ENCODE measurements at regions not wholly inside any gene's neighbourhood (a gene's known extent, or its start where the extent isn't known, plus 50 kb on each side); places are given as distances from the start of the nearest gene placed in this dataset.

GRCh38 chr7:38002689-38003088 is 82.2 kb downstream of the EPDR1 start:
- no peak for TF ChIP-seq PATZ1 (CRISPR knock-in tag; IDR thresholded peaks at IDR 0.05; ENCODE audit: borderline replicate concordance)
- TF ChIP-seq RARB (CRISPR knock-in tag; IDR thresholded peaks at IDR 0.05): no peak
- no peak for TF ChIP-seq POU6F1 (CRISPR knock-in tag; IDR thresholded peaks at IDR 0.05; ENCODE audit: borderline replicate concordance, low read depth)
- no peak for TF ChIP-seq TSHZ2 (CRISPR knock-in tag; IDR thresholded peaks at IDR 0.05)
- TF ChIP-seq CSRNP3 (CRISPR knock-in tag; IDR thresholded peaks at IDR 0.05): no peak
- TF ChIP-seq ZC3H10 (CRISPR knock-in tag; IDR thresholded peaks at IDR 0.05): no peak
- no peak for TF ChIP-seq ARNTL (CRISPR knock-in tag; IDR thresholded peaks at IDR 0.05; ENCODE audit: borderline replicate concordance, low read depth)
- no peak for TF ChIP-seq OSR1 (CRISPR knock-in tag; IDR thresholded peaks at IDR 0.05)
- no peak for TF ChIP-seq TCF4 (CRISPR knock-in tag; IDR thresholded peaks at IDR 0.05; ENCODE audit: borderline replicate concordance)
- TF ChIP-seq PPARA (CRISPR knock-in tag; IDR thresholded peaks at IDR 0.05; ENCODE audit: borderline replicate concordance): no peak
- TF ChIP-seq CSDC2 (CRISPR knock-in tag; IDR thresholded peaks at IDR 0.05): no peak
- no peak for TF ChIP-seq SNAI2 (CRISPR knock-in tag; IDR thresholded peaks at IDR 0.05)
- TF ChIP-seq TOX (CRISPR knock-in tag; IDR thresholded peaks at IDR 0.05; ENCODE audit: borderline replicate concordance): no peak
- TF ChIP-seq ZFP30 (CRISPR knock-in tag; IDR thresholded peaks at IDR 0.05): no peak
- TF ChIP-seq ZNF8 (CRISPR knock-in tag; IDR thresholded peaks at IDR 0.05): no peak
- no peak for TF ChIP-seq ESRRG (CRISPR knock-in tag; IDR thresholded peaks at IDR 0.05)
- no peak for TF ChIP-seq GLIS3 (CRISPR knock-in tag; IDR thresholded peaks at IDR 0.05)
- ATAC-seq: no peak

- no peak for TF ChIP-seq TCF4 (CRISPR knock-in tag; IDR thresholded peaks at IDR 0.05; ENCODE audit: borderline replicate concordance)
- no peak for TF ChIP-seq ISL1 (CRISPR knock-in tag; IDR thresholded peaks at IDR 0.05)
- TF ChIP-seq PPARA (CRISPR knock-in tag; IDR thresholded peaks at IDR 0.05; ENCODE audit: borderline replicate concordance): no peak
- TF ChIP-seq OSR1 (CRISPR knock-in tag; IDR thresholded peaks at IDR 0.05): no peak
- no peak for TF ChIP-seq ZNF565 (CRISPR knock-in tag; conservative IDR thresholded peaks at IDR 0.05; ENCODE audit: low read depth)
- TF ChIP-seq BACH2 (CRISPR knock-in tag; IDR thresholded peaks at IDR 0.05; ENCODE audit: borderline replicate concordance): no peak
- no peak for TF ChIP-seq GLIS3 (CRISPR knock-in tag; IDR thresholded peaks at IDR 0.05)
- TF ChIP-seq ZNF8 (CRISPR knock-in tag; IDR thresholded peaks at IDR 0.05): no peak
- TF ChIP-seq CSRNP3 (CRISPR knock-in tag; IDR thresholded peaks at IDR 0.05): no peak
- no peak for TF ChIP-seq TOX (CRISPR knock-in tag; IDR thresholded peaks at IDR 0.05; ENCODE audit: borderline replicate concordance)
- no peak for TF ChIP-seq ZNF70 (CRISPR knock-in tag; IDR thresholded peaks at IDR 0.05)
- no peak for ATAC-seq
These were observed 86.1 kb downstream of the EPDR1 start for GRCh38 chr7:38006559-38006958.

- no peak for ATAC-seq
- TF ChIP-seq ZNF70 (CRISPR knock-in tag; IDR thresholded peaks at IDR 0.05): no peak
- TF ChIP-seq ZNF8 (CRISPR knock-in tag; IDR thresholded peaks at IDR 0.05): no peak
- no peak for TF ChIP-seq BACH2 (CRISPR knock-in tag; IDR thresholded peaks at IDR 0.05; ENCODE audit: borderline replicate concordance)
- TF ChIP-seq TOX (CRISPR knock-in tag; IDR thresholded peaks at IDR 0.05; ENCODE audit: borderline replicate concordance): no peak
- TF ChIP-seq ZFP30 (CRISPR knock-in tag; IDR thresholded peaks at IDR 0.05): no peak
- no peak for TF ChIP-seq CSDC2 (CRISPR knock-in tag; IDR thresholded peaks at IDR 0.05)
- no peak for TF ChIP-seq OSR1 (CRISPR knock-in tag; IDR thresholded peaks at IDR 0.05)
- no peak for TF ChIP-seq RARB (CRISPR knock-in tag; IDR thresholded peaks at IDR 0.05)
- TF ChIP-seq ESRRG (CRISPR knock-in tag; IDR thresholded peaks at IDR 0.05): no peak
- no peak for TF ChIP-seq PATZ1 (CRISPR knock-in tag; IDR thresholded peaks at IDR 0.05; ENCODE audit: borderline replicate concordance)
These were observed 86.7 kb downstream of the EPDR1 start for GRCh38 chr7:38007096-38007495.

All from SK-N-SH treated with all-trans-retinoic acid at 6 μM for 48 hours (cell line).